Panc1 (cell line): ENCODE measurements at regions not wholly inside any gene's neighbourhood (a gene's known extent, or its start where the extent isn't known, plus 50 kb on each side); places are given as distances from the start of the nearest gene placed in this dataset.

Source experiments
- ATAC-seq: fragments of 200-7000 bp; cut with Tn5 transposase; 2 replicates; pipeline ENCODE4 v1.9.1; 2020; ENCODE audit warnings: mild to moderate bottlenecking, moderate library complexity
- BruUV-seq: library from RNA; stranded (reverse); fragments of 400-500 nt; replicated peaks from 2 replicates; lab custom pipeline; 2021; lab: Mats Ljungman, UMichigan
- CTCF ChIA-PET: fragments of 300-600 bp; sonication (Branson Sonifier 250); formaldehyde crosslinking; loops from one replicate; lab custom pipeline; 2022; ENCODE audit warnings: antibody characterized with exemption; lab: Charles Lee
- POLR2A ChIA-PET: fragments of 300-600 bp; sonication (Branson Sonifier 250); formaldehyde crosslinking; loops from one replicate; lab custom pipeline; 2022; ENCODE audit warnings: antibody characterized with exemption; lab: Charles Lee
- DNase-seq: peaks from one replicate; pipeline ENCODE4 v3.0.0-alpha.2; 2010; ENCODE audit warnings: low read depth, low spot score
- H3K27ac ChIP-seq: 2 replicates; pipeline ENCODE4 v1.5.1; 2011; ENCODE audit warnings: mild to moderate bottlenecking, low read length, inconsistent platforms
- H3K27me3 ChIP-seq: fragments of 200-500 bp; sonication (Bioruptor generic); 2 replicates; pipeline ENCODE4 v1.6.0; 2014; ENCODE audit warnings: low read length, inconsistent platforms; ENCODE audit not compliant: control insufficient read depth, insufficient read depth
- H3K36me3 ChIP-seq: fragments of 200-500 bp; sonication (Bioruptor generic); 2 replicates; pipeline ENCODE4 v1.5.1; 2014; ENCODE audit warnings: inconsistent platforms, mild to moderate bottlenecking, low read length, moderate library complexity; ENCODE audit not compliant: control insufficient read depth, insufficient read depth
- H3K4me1 ChIP-seq: 2 replicates; pipeline ENCODE4 v1.5.1; 2011; ENCODE audit warnings: inconsistent platforms, mild to moderate bottlenecking, low read length, moderate library complexity; ENCODE audit not compliant: control insufficient read depth, insufficient read depth
- H3K4me3 ChIP-seq, 2 experiments: 2 replicates each; pipeline ENCODE4 v1.5.1; 2011 to 2012; ENCODE audit warnings: low read depth in 2 of 2, low read length in 2 of 2, mild to moderate bottlenecking in 2 of 2, inconsistent platforms in 1 of 2, moderate library complexity in 1 of 2
- H3K9me3 ChIP-seq: fragments of 200-500 bp; sonication (Bioruptor generic); 2 replicates; pipeline ENCODE4 v1.5.1; 2014; ENCODE audit warnings: low read depth, mild to moderate bottlenecking, inconsistent platforms, low read length, moderate library complexity; ENCODE audit not compliant: control insufficient read depth, insufficient read depth
- POLR2AphosphoS5 ChIP-seq: IDR thresholded peaks from 2 replicates; pipeline ENCODE4 v1.6.1; 2012; ENCODE audit warnings: mild to moderate bottlenecking, low read depth, low read length, moderate library complexity
- SIN3A ChIP-seq: IDR thresholded peaks from 2 replicates; pipeline ENCODE4 v1.6.1; 2012; ENCODE audit warnings: low read depth, mild to moderate bottlenecking, low read length, moderate library complexity, borderline replicate concordance; ENCODE audit not compliant: insufficient read depth
- TCF7L2 ChIP-seq: IDR thresholded peaks from 2 replicates; pipeline ENCODE4 v1.6.1; 2011; ENCODE audit warnings: mild to moderate bottlenecking, low read depth, low read length, inconsistent platforms
- in situ Hi-C: cut with HindIII; loops from 2 replicates; pipeline ENCODE4 v1.10.0; 2016; ENCODE audit warnings: low sequenced_read_pairs, low pct_unique_long_range_greater_than_20kb
- intact Hi-C: fragments of 100-400 bp; cut with micrococcal nuclease; formaldehyde crosslinking; loops from one replicate; pipeline ENCODE4 v1.10.0; 2022; ENCODE audit not compliant: unreplicated experiment
- TF ChIP-seq, protein P1 (sequence below), 2 experiments: IDR thresholded peaks; 2 replicates each; pipeline ENCODE4 v1.6.1; 2011 to 2012; ENCODE audit warnings: low read depth in 2 of 2, control low read depth in 1 of 2, low read length in 1 of 2, mild to moderate bottlenecking in 1 of 2, moderate library complexity in 1 of 2; ENCODE audit not compliant: insufficient read depth in 1 of 2
- TF ChIP-seq, protein P2 (sequence below): fragments of 450-650 bp; IDR thresholded peaks from 2 replicates; pipeline ENCODE4 v1.5.1; 2017; ENCODE audit warnings: mild to moderate bottlenecking

DNA sequence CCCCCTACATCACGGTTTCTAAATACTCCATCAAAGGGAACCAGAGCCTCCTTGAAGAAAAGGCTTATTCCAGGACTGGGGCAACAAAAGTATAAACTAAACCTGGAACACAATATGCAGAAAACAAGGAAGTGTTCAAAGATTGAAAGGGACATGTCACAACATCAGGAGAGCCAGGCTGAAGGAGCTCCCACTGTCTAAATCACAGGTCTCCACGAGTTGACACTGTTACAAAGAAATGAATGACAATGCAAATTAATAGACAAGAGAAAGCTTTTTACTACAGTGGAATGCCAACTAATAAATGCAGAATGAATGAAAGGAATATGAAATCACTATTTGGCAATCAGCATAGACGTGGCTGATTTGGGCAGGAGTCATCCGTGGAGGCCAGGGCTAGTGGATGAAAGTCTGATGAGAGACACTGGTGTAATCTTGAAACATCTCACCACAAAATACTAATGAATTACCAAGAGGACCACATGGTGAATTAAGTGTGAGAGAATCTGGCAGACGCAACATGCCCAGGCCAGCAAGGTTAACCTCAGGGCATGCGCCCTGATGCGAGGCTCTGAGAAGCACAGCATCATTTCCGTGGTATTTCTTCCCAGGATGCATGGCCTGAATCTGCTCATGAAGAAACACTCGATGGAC is 123.8 kb upstream of the TJP1 start:
- no peak for DNase-seq
- TF ChIP-seq, protein P1, sequence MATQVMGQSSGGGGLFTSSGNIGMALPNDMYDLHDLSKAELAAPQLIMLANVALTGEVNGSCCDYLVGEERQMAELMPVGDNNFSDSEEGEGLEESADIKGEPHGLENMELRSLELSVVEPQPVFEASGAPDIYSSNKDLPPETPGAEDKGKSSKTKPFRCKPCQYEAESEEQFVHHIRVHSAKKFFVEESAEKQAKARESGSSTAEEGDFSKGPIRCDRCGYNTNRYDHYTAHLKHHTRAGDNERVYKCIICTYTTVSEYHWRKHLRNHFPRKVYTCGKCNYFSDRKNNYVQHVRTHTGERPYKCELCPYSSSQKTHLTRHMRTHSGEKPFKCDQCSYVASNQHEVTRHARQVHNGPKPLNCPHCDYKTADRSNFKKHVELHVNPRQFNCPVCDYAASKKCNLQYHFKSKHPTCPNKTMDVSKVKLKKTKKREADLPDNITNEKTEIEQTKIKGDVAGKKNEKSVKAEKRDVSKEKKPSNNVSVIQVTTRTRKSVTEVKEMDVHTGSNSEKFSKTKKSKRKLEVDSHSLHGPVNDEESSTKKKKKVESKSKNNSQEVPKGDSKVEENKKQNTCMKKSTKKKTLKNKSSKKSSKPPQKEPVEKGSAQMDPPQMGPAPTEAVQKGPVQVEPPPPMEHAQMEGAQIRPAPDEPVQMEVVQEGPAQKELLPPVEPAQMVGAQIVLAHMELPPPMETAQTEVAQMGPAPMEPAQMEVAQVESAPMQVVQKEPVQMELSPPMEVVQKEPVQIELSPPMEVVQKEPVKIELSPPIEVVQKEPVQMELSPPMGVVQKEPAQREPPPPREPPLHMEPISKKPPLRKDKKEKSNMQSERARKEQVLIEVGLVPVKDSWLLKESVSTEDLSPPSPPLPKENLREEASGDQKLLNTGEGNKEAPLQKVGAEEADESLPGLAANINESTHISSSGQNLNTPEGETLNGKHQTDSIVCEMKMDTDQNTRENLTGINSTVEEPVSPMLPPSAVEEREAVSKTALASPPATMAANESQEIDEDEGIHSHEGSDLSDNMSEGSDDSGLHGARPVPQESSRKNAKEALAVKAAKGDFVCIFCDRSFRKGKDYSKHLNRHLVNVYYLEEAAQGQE (IDR thresholded peaks at IDR 0.05; ENCODE audit: insufficient read depth in 1 of 2, low read depth in 2 of 2, low read length in 1 of 2): no peak
- TF ChIP-seq, protein P2, sequence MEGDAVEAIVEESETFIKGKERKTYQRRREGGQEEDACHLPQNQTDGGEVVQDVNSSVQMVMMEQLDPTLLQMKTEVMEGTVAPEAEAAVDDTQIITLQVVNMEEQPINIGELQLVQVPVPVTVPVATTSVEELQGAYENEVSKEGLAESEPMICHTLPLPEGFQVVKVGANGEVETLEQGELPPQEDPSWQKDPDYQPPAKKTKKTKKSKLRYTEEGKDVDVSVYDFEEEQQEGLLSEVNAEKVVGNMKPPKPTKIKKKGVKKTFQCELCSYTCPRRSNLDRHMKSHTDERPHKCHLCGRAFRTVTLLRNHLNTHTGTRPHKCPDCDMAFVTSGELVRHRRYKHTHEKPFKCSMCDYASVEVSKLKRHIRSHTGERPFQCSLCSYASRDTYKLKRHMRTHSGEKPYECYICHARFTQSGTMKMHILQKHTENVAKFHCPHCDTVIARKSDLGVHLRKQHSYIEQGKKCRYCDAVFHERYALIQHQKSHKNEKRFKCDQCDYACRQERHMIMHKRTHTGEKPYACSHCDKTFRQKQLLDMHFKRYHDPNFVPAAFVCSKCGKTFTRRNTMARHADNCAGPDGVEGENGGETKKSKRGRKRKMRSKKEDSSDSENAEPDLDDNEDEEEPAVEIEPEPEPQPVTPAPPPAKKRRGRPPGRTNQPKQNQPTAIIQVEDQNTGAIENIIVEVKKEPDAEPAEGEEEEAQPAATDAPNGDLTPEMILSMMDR: no peak
- TF ChIP-seq TCF7L2: no peak
- no peak for TF ChIP-seq POLR2AphosphoS5
- TF ChIP-seq SIN3A: no peak
- no peak for ATAC-seq
- in situ Hi-C loops (no loop called here), intact Hi-C loops (loop anchor here (10.0 kb wide), 1 partner anchor 129 kb away; no protein-coding TSS in a partner anchor)
- CTCF ChIA-PET: no interaction called here
- Histone ChIP-seq H3K4me1 (no peaks in the 10 kb centered on the region), H3K9me3 (no peaks in the 10 kb centered on the region), H3K4me3 (no peak overlapping the region), H3K36me3 (no peaks in the 10 kb centered on the region), H3K27me3 (no peaks in the 10 kb centered on the region), H3K27ac (no peak overlapping the region)
- BruUV-seq: no TSS peak
- POLR2A ChIA-PET: no interaction called here

DNA sequence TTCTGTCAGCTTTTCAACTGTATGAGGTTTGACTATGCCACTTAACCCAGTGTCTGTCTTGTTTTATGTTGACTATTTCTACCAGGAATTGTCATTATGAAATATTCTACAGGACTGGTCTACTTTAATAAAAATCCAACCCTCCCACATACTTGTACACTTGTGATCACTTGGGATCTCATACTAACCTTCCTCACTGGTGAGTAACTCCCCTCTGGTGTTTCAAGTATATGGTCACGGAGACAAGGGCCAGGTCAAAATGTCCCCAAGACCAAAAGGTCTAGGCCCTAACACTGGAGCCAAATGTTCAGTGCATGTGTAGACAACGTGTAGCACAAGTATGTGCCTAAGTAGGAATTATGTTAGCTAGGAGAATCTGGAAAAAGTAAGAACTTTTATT is 122.7 kb upstream of the TJP1 start:
- in situ Hi-C loops (no loop called here), intact Hi-C loops (loop anchor here (10.0 kb wide), 1 partner anchor 130 kb away; no protein-coding TSS in a partner anchor)
- ChIA-PET POLR2A (no interaction called here), CTCF (no interaction called here)
- Histone ChIP-seq H3K4me1 (no peaks in the 10 kb centered on the region), H3K27me3 (no peaks in the 10 kb centered on the region), H3K9me3 (no peaks in the 10 kb centered on the region), H3K27ac (no peak overlapping the region), H3K36me3 (no peaks in the 10 kb centered on the region), H3K4me3 (no peak overlapping the region)
- ATAC-seq (no peak), DNase-seq (no peak)
- TF ChIP-seq SIN3A (no peak), POLR2AphosphoS5 (no peak), TCF7L2 (no peak)
- TF ChIP-seq, protein P2: no peak
- TF ChIP-seq, protein P1 (IDR thresholded peaks at IDR 0.05; ENCODE audit: insufficient read depth in 1 of 2, low read depth in 2 of 2, low read length in 1 of 2): no peak
- no TSS peak for BruUV-seq
